OCI-LY3 (cell line): ENCODE measurements at regions not wholly inside any gene's neighbourhood (a gene's known extent, or its start where the extent isn't known, plus 50 kb on each side); places are given as distances from the start of the nearest gene placed in this dataset.

ENCODE experiments used
- EZH2phosphoT487 ChIP-seq: fragments of 200-600 bp; shearing (Covaris generic); IDR thresholded peaks from 2 replicates; pipeline ENCODE4 v1.6.1; 2018; ENCODE audit warnings: antibody characterized with exemption, mixed run types, low read depth
- TF ChIP-seq, protein P1 (sequence below): fragments of 200-600, 300-600 bp; sonication (generic); IDR thresholded peaks from 2 replicates; pipeline ENCODE4 v1.5.1; 2014; ENCODE audit warnings: antibody characterized with exemption, low read length, low read depth

DNA sequence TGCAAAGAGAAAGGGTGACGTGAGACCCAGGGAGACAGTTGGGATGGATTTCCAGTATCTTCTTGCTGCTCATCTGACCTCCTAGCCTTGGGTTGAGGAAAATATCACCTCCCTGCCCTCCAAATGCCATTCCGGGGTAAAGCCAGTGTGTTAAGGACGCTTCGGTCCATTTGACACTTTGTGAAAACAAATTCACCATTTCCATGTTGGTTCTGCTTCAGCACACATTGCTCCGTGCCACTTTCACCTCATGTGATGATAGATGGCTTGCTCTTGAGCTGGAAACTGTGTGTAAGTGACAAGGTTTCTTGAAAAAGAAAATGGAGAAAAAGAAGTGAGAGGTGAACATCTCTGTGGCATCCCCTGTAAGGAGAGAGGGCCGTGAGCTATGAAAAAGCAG lies 256.1 kb upstream of the PGRMC2 start:
- TF ChIP-seq, protein P1, sequence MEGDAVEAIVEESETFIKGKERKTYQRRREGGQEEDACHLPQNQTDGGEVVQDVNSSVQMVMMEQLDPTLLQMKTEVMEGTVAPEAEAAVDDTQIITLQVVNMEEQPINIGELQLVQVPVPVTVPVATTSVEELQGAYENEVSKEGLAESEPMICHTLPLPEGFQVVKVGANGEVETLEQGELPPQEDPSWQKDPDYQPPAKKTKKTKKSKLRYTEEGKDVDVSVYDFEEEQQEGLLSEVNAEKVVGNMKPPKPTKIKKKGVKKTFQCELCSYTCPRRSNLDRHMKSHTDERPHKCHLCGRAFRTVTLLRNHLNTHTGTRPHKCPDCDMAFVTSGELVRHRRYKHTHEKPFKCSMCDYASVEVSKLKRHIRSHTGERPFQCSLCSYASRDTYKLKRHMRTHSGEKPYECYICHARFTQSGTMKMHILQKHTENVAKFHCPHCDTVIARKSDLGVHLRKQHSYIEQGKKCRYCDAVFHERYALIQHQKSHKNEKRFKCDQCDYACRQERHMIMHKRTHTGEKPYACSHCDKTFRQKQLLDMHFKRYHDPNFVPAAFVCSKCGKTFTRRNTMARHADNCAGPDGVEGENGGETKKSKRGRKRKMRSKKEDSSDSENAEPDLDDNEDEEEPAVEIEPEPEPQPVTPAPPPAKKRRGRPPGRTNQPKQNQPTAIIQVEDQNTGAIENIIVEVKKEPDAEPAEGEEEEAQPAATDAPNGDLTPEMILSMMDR: no peak
- no peak for TF ChIP-seq EZH2phosphoT487
